ENCODE measurements at regions not wholly inside any gene's neighbourhood (a gene's known extent, or its start where the extent isn't known, plus 50 kb on each side); places are given as distances from the start of the nearest gene placed in this dataset.

DNA sequence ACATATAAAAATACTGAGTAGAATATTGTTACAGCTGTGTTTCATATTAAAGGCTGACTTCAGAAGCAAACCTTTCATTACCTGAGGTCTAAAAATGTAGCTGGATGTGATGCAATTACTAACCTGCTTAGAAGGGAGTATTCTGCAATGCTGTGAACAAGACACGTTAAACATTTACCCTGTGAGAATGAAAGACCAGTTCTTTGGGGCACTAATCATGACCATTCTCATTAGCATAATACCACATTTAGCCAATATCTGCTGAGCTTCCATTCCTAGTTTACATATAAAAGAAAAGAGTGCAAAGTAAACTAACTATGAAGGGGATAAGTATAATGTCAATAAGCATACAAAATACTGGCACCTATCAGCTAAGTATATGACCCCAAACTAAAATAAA is 784.0 kb upstream of the KLHL29 start:
- Histone ChIP-seq H2AFZ (ENCODE audit: low read depth, low read length, severe bottlenecking) (no peak overlapping the region), H3K9me3 (ENCODE audit: insufficient read depth, low read length) (no peaks in the 10 kb centered on the region), H4K20me1 (ENCODE audit: low read depth, low read length) (no peaks in the 10 kb centered on the region), H3K4me2 (ENCODE audit: low read depth, low read length, poor library complexity, severe bottlenecking) (no peak overlapping the region), H3K79me2 (ENCODE audit: insufficient read depth, low read length) (no peaks in the 10 kb centered on the region), H3K4me3 (ENCODE audit: insufficient read depth, low read length, poor library complexity, severe bottlenecking) (no peak overlapping the region), H3K9me2 (replicated peaks; ENCODE audit: insufficient read depth, low read length) (no peaks in the 10 kb centered on the region), H3K36me3 (ENCODE audit: low read length) (no peaks in the 10 kb centered on the region), H3K27me3 (ENCODE audit: low read length) (no peaks in the 10 kb centered on the region), H3K27ac (ENCODE audit: low read depth, low read length) (no peak overlapping the region), H3K9ac (ENCODE audit: low read length) (no peak overlapping the region), H3F3A (ENCODE audit: insufficient read depth) (no peaks in the 10 kb centered on the region)
- TF ChIP-seq, protein P1, sequence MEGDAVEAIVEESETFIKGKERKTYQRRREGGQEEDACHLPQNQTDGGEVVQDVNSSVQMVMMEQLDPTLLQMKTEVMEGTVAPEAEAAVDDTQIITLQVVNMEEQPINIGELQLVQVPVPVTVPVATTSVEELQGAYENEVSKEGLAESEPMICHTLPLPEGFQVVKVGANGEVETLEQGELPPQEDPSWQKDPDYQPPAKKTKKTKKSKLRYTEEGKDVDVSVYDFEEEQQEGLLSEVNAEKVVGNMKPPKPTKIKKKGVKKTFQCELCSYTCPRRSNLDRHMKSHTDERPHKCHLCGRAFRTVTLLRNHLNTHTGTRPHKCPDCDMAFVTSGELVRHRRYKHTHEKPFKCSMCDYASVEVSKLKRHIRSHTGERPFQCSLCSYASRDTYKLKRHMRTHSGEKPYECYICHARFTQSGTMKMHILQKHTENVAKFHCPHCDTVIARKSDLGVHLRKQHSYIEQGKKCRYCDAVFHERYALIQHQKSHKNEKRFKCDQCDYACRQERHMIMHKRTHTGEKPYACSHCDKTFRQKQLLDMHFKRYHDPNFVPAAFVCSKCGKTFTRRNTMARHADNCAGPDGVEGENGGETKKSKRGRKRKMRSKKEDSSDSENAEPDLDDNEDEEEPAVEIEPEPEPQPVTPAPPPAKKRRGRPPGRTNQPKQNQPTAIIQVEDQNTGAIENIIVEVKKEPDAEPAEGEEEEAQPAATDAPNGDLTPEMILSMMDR (IDR thresholded peaks at IDR 0.05; ENCODE audit: insufficient read depth, low read length, poor library complexity, severe bottlenecking) = no peak
- no peak for TF ChIP-seq EZH2phosphoT487 (conservative IDR thresholded peaks at IDR 0.05; ENCODE audit: low read length)

DNA sequence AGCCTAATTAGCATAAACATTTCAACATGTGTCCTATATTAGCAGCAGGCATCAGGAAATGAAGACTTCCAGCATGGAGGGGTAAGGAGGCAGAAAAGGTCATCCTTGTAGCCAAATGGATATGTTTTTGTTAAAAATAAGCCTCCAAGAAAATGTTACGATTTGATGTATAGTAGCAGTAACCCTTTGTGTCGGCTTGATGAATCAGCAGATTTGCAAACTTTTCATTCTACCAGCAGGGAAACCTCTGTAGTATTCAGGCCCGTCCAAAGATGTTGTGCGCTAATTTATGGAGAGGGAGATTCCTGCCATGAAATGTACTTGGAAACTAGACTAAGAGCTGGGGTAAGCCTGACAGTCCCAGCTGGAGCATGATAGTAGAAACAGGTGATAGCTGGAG is 780.8 kb upstream of the KLHL29 start:
- no peak overlapping the region for H3K4me2 ChIP-seq (ENCODE audit: low read depth, low read length, poor library complexity, severe bottlenecking)

DNA sequence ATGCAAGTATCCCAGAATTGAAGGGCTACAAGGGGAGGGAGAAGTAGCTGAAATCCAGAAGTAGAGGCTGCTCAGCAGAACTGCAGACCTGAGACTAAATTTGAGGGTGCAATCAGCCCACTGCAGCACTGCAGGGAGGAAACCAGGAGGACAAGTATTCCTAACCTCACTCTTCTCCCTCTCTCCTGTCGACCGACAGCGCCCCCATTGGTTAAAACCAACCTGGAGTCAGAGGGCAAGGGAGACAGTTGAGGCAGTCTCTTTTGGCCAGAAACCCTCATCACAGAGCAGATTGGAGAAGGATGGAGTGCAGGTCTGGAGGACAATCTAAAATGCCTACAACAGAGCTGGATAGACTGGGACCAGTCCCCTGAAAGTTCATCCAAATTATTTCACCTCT is 768.9 kb upstream of the KLHL29 start:
- H3K9me2 ChIP-seq (replicated peaks; ENCODE audit: insufficient read depth, low read length) = no peaks in the 10 kb centered on the region
- no peaks in the 10 kb centered on the region for H3K79me2 ChIP-seq (ENCODE audit: insufficient read depth, low read length)
- H3K27me3 ChIP-seq (ENCODE audit: low read length) = no peaks in the 10 kb centered on the region
- H3K9me3 ChIP-seq (ENCODE audit: insufficient read depth, low read length) = no peaks in the 10 kb centered on the region
- no peaks in the 10 kb centered on the region for H4K20me1 ChIP-seq (ENCODE audit: low read depth, low read length)
- TF ChIP-seq EZH2phosphoT487 (conservative IDR thresholded peaks at IDR 0.05; ENCODE audit: low read length) = no peak
- TF ChIP-seq, protein P1 (IDR thresholded peaks at IDR 0.05; ENCODE audit: insufficient read depth, low read length, poor library complexity, severe bottlenecking) = no peak
- H3K4me2 ChIP-seq (ENCODE audit: low read depth, low read length, poor library complexity, severe bottlenecking) = no peak overlapping the region
- H3K4me3 ChIP-seq (ENCODE audit: insufficient read depth, low read length, poor library complexity, severe bottlenecking) = no peak overlapping the region
- H2AFZ ChIP-seq (ENCODE audit: low read depth, low read length, severe bottlenecking) = no peak overlapping the region
- no peaks in the 10 kb centered on the region for H3K36me3 ChIP-seq (ENCODE audit: low read length)
- no peaks in the 10 kb centered on the region for H3F3A ChIP-seq (ENCODE audit: insufficient read depth)
- H3K9ac ChIP-seq (ENCODE audit: low read length) = no peak overlapping the region
- no peak overlapping the region for H3K27ac ChIP-seq (ENCODE audit: low read depth, low read length)

More for the DNA sequence above, 780.8 kb upstream of the KLHL29 start:
- H3K27me3 ChIP-seq (ENCODE audit: low read length) = no peaks in the 10 kb centered on the region
- H3K27ac ChIP-seq (ENCODE audit: low read depth, low read length) = no peak overlapping the region
- no peak overlapping the region for H3K4me3 ChIP-seq (ENCODE audit: insufficient read depth, low read length, poor library complexity, severe bottlenecking)
- H4K20me1 ChIP-seq (ENCODE audit: low read depth, low read length) = no peaks in the 10 kb centered on the region
- H3K9me2 ChIP-seq (replicated peaks; ENCODE audit: insufficient read depth, low read length) = no peaks in the 10 kb centered on the region
- no peaks in the 10 kb centered on the region for H3K79me2 ChIP-seq (ENCODE audit: insufficient read depth, low read length)
- H2AFZ ChIP-seq (ENCODE audit: low read depth, low read length, severe bottlenecking) = no peak overlapping the region
- H3F3A ChIP-seq (ENCODE audit: insufficient read depth) = no peaks in the 10 kb centered on the region
- no peak for TF ChIP-seq EZH2phosphoT487 (conservative IDR thresholded peaks at IDR 0.05; ENCODE audit: low read length)
- TF ChIP-seq, protein P1 (IDR thresholded peaks at IDR 0.05; ENCODE audit: insufficient read depth, low read length, poor library complexity, severe bottlenecking) = no peak
- no peaks in the 10 kb centered on the region for H3K9me3 ChIP-seq (ENCODE audit: insufficient read depth, low read length)
- H3K9ac ChIP-seq (ENCODE audit: low read length) = no peak overlapping the region
- no peaks in the 10 kb centered on the region for H3K36me3 ChIP-seq (ENCODE audit: low read length)
